HepG2 (cell line): ENCODE measurements at regions not wholly inside any gene's neighbourhood (a gene's known extent, or its start where the extent isn't known, plus 50 kb on each side); places are given as distances from the start of the nearest gene placed in this dataset.

Source experiments
- ATF7 ChIP-seq, 2 experiments: fragments of 450-650 bp in 1 of 2; sonication (generic) in 1 of 2; formaldehyde crosslinking in 1 of 2; IDR thresholded peaks; 2 replicates each; pipeline versions ENCODE4 v1.4.0 to v1.6.1; 2016 to 2020; ENCODE audit warnings: antibody characterized with exemption in 1 of 2, mild to moderate bottlenecking in 1 of 2, missing genetic modification reagents in 1 of 2
- HOXD1 ChIP-seq: sonication (generic); formaldehyde crosslinking; IDR thresholded peaks from 2 replicates; pipeline ENCODE4 v1.5.0; 2020; ENCODE audit warnings: missing genetic modification reagents
- IKZF1 ChIP-seq: fragments of 450-650 bp; IDR thresholded peaks from 2 replicates; pipeline ENCODE4 v1.7.1; 2016
- IKZF5 ChIP-seq: IDR thresholded peaks from 2 replicates; pipeline ENCODE4 v1.6.1; 2018; ENCODE audit warnings: missing genetic modification reagents, mild to moderate bottlenecking, missing compliant biosample characterization
- MAFF ChIP-seq: IDR thresholded peaks from 2 replicates; pipeline ENCODE4 v1.6.1; 2011; ENCODE audit warnings: low read depth, low read length, improper control_type of control experiment
- MIER2 ChIP-seq: IDR thresholded peaks from 2 replicates; pipeline ENCODE4 v1.6.1; 2016; ENCODE audit warnings: missing biosample characterization, missing genetic modification reagents
- NR2F6 ChIP-seq, 2 experiments: IDR thresholded peaks; 2 replicates each; pipeline ENCODE4 v1.6.1; 2016; ENCODE audit warnings: antibody characterized with exemption in 1 of 2, mild to moderate bottlenecking in 1 of 2
- RXRB ChIP-seq: IDR thresholded peaks from 2 replicates; pipeline ENCODE4 v1.6.1; 2016; ENCODE audit warnings: borderline replicate concordance, missing genetic modification reagents, missing compliant biosample characterization
- SIN3B ChIP-seq: fragments of 150-350 bp; IDR thresholded peaks from 2 replicates; pipeline ENCODE4 v1.6.1; 2014; ENCODE audit warnings: low read length
- SP5 ChIP-seq: IDR thresholded peaks from 2 replicates; pipeline ENCODE4 v1.6.1; 2016; ENCODE audit warnings: low read depth, borderline replicate concordance
- TARDBP ChIP-seq: sonication (generic); formaldehyde crosslinking; IDR thresholded peaks from 2 replicates; pipeline ENCODE4 v1.8.0; 2022; ENCODE audit warnings: mild to moderate bottlenecking, missing genetic modification reagents
- ZBTB20 ChIP-seq: sonication (generic); formaldehyde crosslinking; IDR thresholded peaks from 2 replicates; pipeline ENCODE4 v1.8.1; 2023; ENCODE audit warnings: missing genetic modification reagents, low read depth, mild to moderate bottlenecking, borderline replicate concordance
- ZBTB4 ChIP-seq: sonication (generic); formaldehyde crosslinking; IDR thresholded peaks from 2 replicates; pipeline ENCODE4 v1.4.0; 2020; ENCODE audit warnings: missing genetic modification reagents, mild to moderate bottlenecking, borderline replicate concordance
- ZNF207 ChIP-seq: fragments of 450-650 bp; IDR thresholded peaks from 2 replicates; pipeline ENCODE4 v1.6.1; 2016; ENCODE audit warnings: antibody characterized with exemption, borderline replicate concordance
- ZNF281 ChIP-seq: sonication (generic); formaldehyde crosslinking; IDR thresholded peaks from 2 replicates; pipeline ENCODE4 v1.4.0; 2020; ENCODE audit warnings: missing genetic modification reagents, borderline replicate concordance
- ZNF672 ChIP-seq: sonication (generic); formaldehyde crosslinking; IDR thresholded peaks from 2 replicates; pipeline ENCODE4 v1.8.1; 2022; ENCODE audit warnings: missing genetic modification reagents
- ZNF710 ChIP-seq: sonication (generic); formaldehyde crosslinking; IDR thresholded peaks from 2 replicates; pipeline ENCODE4 v1.5.0; 2020; ENCODE audit warnings: mild to moderate bottlenecking, missing genetic modification reagents, borderline replicate concordance
- ZNF782 ChIP-seq: sonication (generic); formaldehyde crosslinking; IDR thresholded peaks from 2 replicates; pipeline ENCODE4 v1.4.0; 2020; ENCODE audit warnings: missing genetic modification reagents, mild to moderate bottlenecking, borderline replicate concordance
- ZUFSP ChIP-seq: sonication (generic); formaldehyde crosslinking; IDR thresholded peaks from 2 replicates; pipeline ENCODE4 v1.9.0; 2021; ENCODE audit warnings: missing genetic modification reagents, mild to moderate bottlenecking, borderline replicate concordance

- TF ChIP-seq SP5 (CRISPR knock-in tag), result peak; percentile 90
- no peak for TF ChIP-seq ZNF782
- no peak for TF ChIP-seq ZNF672 (CRISPR knock-in tag)
- no peak for TF ChIP-seq ZBTB4 (CRISPR knock-in tag)
- TF ChIP-seq IKZF1, result no peak
- TF ChIP-seq HOXD1 (CRISPR knock-in tag), result peak; percentile 64; the same call in 1 of the 2 replicates
- no peak for TF ChIP-seq ZNF207
- no peak for TF ChIP-seq SIN3B
- TF ChIP-seq MAFF, result 0 out of 2 replicates have a peak, but pooled peaks have one; percentile 22
- peak; percentile 75 for TF ChIP-seq RXRB (CRISPR knock-in tag)
- no peak for TF ChIP-seq ATF7 (IDR thresholded peaks at IDR 0.05)
- TF ChIP-seq ATF7 (CRISPR knock-in tag; IDR thresholded peaks at IDR 0.05), result peak; percentile 67; the same call in 1 of the 2 replicates
- TF ChIP-seq NR2F6 (IDR thresholded peaks at IDR 0.05), result peak; percentile 97
- peak; percentile 94 for TF ChIP-seq NR2F6 (CRISPR knock-in tag; IDR thresholded peaks at IDR 0.05)
- no peak for TF ChIP-seq ZUFSP (CRISPR knock-in tag)
- peak; percentile 34; the same call in 1 of the 2 replicates for TF ChIP-seq ZNF281 (CRISPR knock-in tag)
- peak; percentile 83 for TF ChIP-seq TARDBP
- 0 out of 2 replicates have a peak, but pooled peaks have one; percentile 39 for TF ChIP-seq IKZF5 (CRISPR knock-in tag)
- TF ChIP-seq ZNF710 (CRISPR knock-in tag), result peak; percentile 75; the same call in 1 of the 2 replicates
- TF ChIP-seq ZBTB20 (CRISPR knock-in tag), result peak; percentile 80
- peak; percentile 62; the same call in 1 of the 2 replicates for TF ChIP-seq MIER2 (CRISPR knock-in tag)
Observed at GRCh38 chr3:110773413-110773954, 298.1 kb upstream of the NECTIN3 start (continued).
